Tibial artery (tissue), 4 donors: ENCODE measurements at regions not wholly inside any gene's neighbourhood (a gene's known extent, or its start where the extent isn't known, plus 50 kb on each side); places are given as distances from the start of the nearest gene placed in this dataset.

Experiments
- DNase-seq, 2 donors: peaks; one replicate each; pipeline ENCODE4 v3.0.0-alpha.2; 2019
- H3K27ac ChIP-seq, 2 donors: fragments of 200-600 bp; sonication (generic) in 1 of 2; 1 replicate in 1 of 2; 2 replicates in 1 of 2; pipeline ENCODE4 v1.5.1; 2018 to 2019; ENCODE audit warnings: mild to moderate bottlenecking in 1 of 2
- H3K27me3 ChIP-seq, 2 donors: fragments of 200-600 bp; sonication (generic) in 1 of 2; one replicate each; pipeline versions ENCODE4 v1.5.1 to v1.6.0; 2016 to 2019
- H3K36me3 ChIP-seq, 3 donors: fragments of 200-600 bp; sonication (generic) in 2 of 3; one replicate each; pipeline ENCODE4 v1.5.1; 2016 to 2019; ENCODE audit warnings: mild to moderate bottlenecking in 2 of 3
- H3K4me1 ChIP-seq, 4 donors: fragments of 200-600 bp; sonication (generic) in 2 of 4; 1 replicate in 3 of 4; 2 replicates in 1 of 4; pipeline ENCODE4 v1.5.1; 2016 to 2019
- H3K4me3 ChIP-seq, 2 donors: fragments of 200-600 bp; sonication (generic) in 1 of 2; 1 replicate in 1 of 2; 2 replicates in 1 of 2; pipeline ENCODE4 v1.5.1; 2018 to 2019; ENCODE audit warnings: mild to moderate bottlenecking in 2 of 2
- H3K9me3 ChIP-seq, 3 donors: fragments of 200-600 bp; sonication (generic) in 1 of 3; one replicate each; pipeline ENCODE4 v1.5.1; 2016 to 2019
- intact Hi-C: fragments of 100-400 bp; cut with DNase I; formaldehyde crosslinking; loops from one replicate; pipeline ENCODE4 v1.15.0; 2023; ENCODE audit warnings: low total_unique reads
- TF ChIP-seq, protein P1 (sequence below), 2 experiments: fragments of 200-600 bp in 1 of 2; fragments of 450-650 bp in 1 of 2; IDR thresholded peaks; one replicate each; pipeline ENCODE4 v1.5.1; 2017 to 2019; ENCODE audit warnings: antibody characterized with exemption in 2 of 2, mild to moderate bottlenecking in 1 of 2, moderate library complexity in 1 of 2

DNA sequence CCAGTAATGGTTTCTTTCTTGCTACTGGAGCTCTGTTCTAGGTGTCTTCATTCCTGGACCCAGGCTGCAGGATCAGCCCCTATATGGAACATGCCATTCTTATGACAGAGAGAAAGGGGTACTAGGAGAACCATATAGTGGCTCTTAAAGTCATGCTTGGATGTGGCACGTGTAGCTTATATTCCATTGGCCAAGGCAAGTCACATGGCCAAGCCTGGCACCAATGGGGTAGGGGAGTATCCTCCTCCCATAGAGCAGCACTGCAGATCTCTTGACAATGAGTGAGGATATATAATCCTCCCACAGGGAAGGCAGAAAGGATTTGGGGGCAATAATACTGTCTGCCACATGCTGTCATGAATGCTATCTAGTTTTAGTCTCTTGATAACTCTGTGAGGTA lies 193.3 kb downstream of the PALM2AKAP2 start:
- Histone ChIP-seq H3K4me3 (no peak overlapping the region), H3K4me1 (peaks cover 0 to 44% (median 11%) of the 10 kb centered on the region in 4 donors), H3K27me3 (no peaks in the 10 kb centered on the region), H3K36me3 (no peaks in the 10 kb centered on the region), H3K9me3 (no peaks in the 10 kb centered on the region), H3K27ac (no peak overlapping the region)
- no peak for DNase-seq
- TF ChIP-seq, protein P1, sequence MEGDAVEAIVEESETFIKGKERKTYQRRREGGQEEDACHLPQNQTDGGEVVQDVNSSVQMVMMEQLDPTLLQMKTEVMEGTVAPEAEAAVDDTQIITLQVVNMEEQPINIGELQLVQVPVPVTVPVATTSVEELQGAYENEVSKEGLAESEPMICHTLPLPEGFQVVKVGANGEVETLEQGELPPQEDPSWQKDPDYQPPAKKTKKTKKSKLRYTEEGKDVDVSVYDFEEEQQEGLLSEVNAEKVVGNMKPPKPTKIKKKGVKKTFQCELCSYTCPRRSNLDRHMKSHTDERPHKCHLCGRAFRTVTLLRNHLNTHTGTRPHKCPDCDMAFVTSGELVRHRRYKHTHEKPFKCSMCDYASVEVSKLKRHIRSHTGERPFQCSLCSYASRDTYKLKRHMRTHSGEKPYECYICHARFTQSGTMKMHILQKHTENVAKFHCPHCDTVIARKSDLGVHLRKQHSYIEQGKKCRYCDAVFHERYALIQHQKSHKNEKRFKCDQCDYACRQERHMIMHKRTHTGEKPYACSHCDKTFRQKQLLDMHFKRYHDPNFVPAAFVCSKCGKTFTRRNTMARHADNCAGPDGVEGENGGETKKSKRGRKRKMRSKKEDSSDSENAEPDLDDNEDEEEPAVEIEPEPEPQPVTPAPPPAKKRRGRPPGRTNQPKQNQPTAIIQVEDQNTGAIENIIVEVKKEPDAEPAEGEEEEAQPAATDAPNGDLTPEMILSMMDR (IDR thresholded peaks at IDR 0.05) = no peak
- intact Hi-C loops = no loop called here

DNA sequence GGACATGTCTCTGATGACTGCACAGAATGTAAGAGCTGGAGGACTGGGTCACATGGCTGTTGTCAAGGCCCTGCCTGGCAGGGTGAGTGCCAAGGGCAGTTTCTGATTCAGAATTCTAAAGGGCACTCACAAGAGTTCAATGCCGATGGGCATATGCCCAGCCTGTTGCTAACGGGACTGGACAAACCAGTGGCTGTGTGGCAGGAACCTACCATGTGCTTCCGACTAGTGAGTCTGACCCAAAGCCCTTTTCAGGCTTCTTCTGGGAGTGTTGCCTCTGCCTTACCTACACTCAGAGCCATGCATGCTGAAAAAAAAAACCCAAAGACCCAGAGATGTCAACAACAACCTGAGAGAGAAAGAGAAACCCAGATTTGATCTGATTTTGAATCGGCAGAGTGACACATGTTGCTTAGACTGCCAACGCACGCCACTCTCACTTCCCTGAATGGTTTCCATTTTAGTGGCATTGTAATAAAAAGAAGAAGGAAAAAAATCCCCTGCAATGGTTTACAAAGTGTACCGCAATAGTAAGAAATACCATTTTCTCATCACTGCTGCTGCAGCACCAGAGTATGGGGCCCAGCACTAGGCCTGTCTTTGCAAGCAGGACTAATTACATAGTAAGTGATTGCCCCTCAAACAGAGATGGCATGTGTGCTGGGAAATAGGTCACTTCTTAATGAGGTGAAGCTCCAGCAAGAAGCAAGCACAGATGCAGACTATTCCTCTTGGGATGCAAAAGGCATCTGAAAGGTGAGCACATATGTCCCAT lies 194.3 kb downstream of the PALM2AKAP2 start:
- intact Hi-C loops = no loop called here
- peak in 1 of 2 donors; percentile 34 for DNase-seq
- TF ChIP-seq, protein P1 (IDR thresholded peaks at IDR 0.05) = no peak
- Histone ChIP-seq H3K27ac (no peak overlapping the region), H3K4me3 (no peak overlapping the region), H3K27me3 (no peaks in the 10 kb centered on the region), H3K4me1 (peaks cover 0 to 34% (median 9%) of the 10 kb centered on the region in 4 donors), H3K9me3 (no peaks in the 10 kb centered on the region), H3K36me3 (no peaks in the 10 kb centered on the region)

DNA sequence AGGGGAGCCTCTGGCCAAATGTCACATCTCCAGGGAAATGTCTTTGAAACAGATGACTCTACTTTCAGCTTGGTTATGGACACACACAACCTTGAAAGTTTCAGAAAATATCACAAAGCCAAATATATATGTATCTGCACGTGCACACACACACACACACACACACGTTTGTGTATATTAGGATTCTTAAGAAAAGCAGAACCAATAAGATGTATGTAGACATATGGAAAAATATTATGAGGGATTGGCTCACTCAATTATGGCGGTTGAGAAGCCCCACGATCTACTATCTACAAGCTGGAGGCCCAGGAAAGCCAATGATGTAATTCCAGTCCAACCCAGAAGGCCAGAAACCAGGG lies 194.9 kb downstream of the PALM2AKAP2 start:
- H3K9me3 ChIP-seq = no peaks in the 10 kb centered on the region
- intact Hi-C loops = no loop called here
- no peak overlapping the region for H3K4me3 ChIP-seq
- peaks cover 0 to 28% (median 8%) of the 10 kb centered on the region in 4 donors for H3K4me1 ChIP-seq
- peak overlapping the region in 1 of 2 donors; percentile 49 for H3K27ac ChIP-seq
- DNase-seq = no peak
- TF ChIP-seq, protein P1 (IDR thresholded peaks at IDR 0.05) = no peak
- no peaks in the 10 kb centered on the region for H3K36me3 ChIP-seq
- H3K27me3 ChIP-seq = no peaks in the 10 kb centered on the region

DNA sequence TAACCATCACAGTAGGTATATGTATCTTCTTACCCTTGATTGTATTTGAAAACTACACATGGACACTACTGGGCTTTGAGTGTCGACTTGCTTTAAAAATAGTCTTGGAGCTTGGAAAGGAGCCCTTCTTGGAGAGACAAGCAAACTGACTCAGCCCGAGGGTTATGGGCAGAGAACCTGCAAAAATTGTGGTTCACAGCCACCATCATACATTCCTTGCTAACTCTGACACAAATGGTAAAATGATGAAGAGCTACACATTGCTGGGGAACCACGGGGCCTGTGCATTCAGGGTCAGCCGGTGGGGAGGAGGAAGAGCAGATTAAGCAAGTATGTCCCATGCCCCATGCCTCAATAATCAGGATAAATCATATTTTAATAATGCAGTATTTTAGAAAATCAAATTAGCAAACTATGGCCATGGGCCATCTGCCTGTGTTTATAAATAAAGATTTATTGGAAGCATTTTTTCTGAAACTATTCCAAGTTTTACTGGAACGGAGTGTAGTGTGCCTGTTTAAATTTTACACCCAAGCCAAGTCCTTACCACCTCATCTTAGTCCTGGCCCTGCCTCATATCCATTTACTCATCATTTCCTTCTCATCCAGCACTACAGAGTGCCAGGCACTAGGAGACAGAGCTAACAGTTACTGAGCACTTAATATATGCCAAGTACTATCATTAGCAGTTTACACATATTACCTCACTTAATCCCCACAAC lies 195.7 kb downstream of the PALM2AKAP2 start:
- no peaks in the 10 kb centered on the region for H3K27me3 ChIP-seq
- H3K9me3 ChIP-seq = no peaks in the 10 kb centered on the region
- intact Hi-C loops = no loop called here
- TF ChIP-seq, protein P1 (IDR thresholded peaks at IDR 0.05) = no peak
- no peak overlapping the region for H3K4me3 ChIP-seq
- H3K4me1 ChIP-seq = peaks cover 0 to 27% (median 8%) of the 10 kb centered on the region in 4 donors
- DNase-seq = no peak
- peak overlapping the region in 1 of 2 donors; percentile 49 for H3K27ac ChIP-seq
- H3K36me3 ChIP-seq = no peaks in the 10 kb centered on the region

DNA sequence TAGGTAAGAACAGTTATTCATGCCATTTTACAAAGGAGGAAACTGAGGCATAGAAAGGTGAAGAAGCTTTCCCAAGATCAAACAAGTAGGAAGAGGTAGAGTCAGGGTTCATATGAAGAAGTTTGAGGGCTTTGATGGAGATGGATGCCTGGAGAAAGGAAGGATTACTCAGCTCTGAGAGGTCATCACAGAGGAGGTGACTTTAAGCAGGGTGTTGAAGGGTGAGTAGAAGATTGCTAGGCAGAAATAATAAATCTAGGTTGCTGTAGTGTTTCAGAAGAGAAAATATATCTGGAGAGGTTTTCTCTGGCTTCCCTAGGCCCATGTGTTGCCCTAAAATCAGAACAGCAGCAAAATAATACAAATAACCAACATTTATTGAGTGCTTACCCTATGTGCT lies 196.3 kb downstream of the PALM2AKAP2 start:
- H3K27me3 ChIP-seq = no peaks in the 10 kb centered on the region
- TF ChIP-seq, protein P1 (IDR thresholded peaks at IDR 0.05) = no peak
- intact Hi-C loops = no loop called here

More for the DNA sequence above, 196.3 kb downstream of the PALM2AKAP2 start:
- no peaks in the 10 kb centered on the region for H3K36me3 ChIP-seq
- H3K4me1 ChIP-seq = peaks cover 0 to 27% (median 8%) of the 10 kb centered on the region in 4 donors
- peak overlapping the region in 1 of 2 donors; percentile 49 for H3K27ac ChIP-seq
- DNase-seq = no peak
- H3K9me3 ChIP-seq = no peaks in the 10 kb centered on the region
- H3K4me3 ChIP-seq = no peak overlapping the region
